CD1c-positive myeloid dendritic cell (primary cell): ENCODE measurements at regions not wholly inside any gene's neighbourhood (a gene's known extent, or its start where the extent isn't known, plus 50 kb on each side); places are given as distances from the start of the nearest gene placed in this dataset.

Experiments used
- DNase-seq: peaks from one replicate; pipeline ENCODE4 v3.0.0-alpha.2; 2016; ENCODE audit errors: extremely low spot score

DNA sequence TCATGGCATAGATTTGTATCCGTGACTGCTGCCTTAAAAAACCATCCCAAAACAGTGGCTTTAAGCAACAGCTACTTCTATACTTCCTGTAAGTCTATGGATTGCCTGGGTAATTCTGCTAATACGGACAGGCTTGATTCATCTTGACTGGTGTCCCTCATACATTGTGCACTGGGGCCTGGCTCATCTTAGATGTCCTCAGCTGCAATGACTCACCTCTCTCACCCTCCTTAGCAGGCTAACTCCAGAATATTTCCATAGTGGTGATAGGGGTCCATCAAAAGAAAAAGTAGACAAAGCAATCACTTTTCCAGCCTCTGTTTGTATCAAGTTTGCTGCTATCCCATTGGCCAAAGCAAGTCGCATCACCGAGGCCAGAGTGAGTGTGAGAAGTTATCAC is 409.1 kb upstream of the KAZN start:
- no peak for DNase-seq

DNA sequence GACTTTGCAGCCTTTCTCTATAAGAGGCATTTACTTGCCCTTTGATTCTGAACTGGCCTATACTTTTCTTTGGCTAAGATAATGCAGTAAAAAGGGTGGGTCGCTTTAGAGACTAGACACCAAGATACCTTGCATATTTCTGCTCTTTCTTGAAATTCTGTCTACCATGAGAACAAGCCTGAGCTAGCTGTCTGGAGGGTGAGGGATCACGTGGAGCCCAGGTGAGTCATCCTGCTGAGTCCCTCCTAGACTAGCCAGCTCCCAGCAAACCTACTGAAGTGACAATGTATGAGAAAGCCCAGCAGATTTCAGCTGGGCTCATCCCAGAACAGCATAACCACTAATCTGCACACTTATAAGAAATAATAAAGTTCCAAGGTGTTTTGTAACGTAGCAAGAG is 408.0 kb upstream of the KAZN start:
- no peak for DNase-seq

DNA sequence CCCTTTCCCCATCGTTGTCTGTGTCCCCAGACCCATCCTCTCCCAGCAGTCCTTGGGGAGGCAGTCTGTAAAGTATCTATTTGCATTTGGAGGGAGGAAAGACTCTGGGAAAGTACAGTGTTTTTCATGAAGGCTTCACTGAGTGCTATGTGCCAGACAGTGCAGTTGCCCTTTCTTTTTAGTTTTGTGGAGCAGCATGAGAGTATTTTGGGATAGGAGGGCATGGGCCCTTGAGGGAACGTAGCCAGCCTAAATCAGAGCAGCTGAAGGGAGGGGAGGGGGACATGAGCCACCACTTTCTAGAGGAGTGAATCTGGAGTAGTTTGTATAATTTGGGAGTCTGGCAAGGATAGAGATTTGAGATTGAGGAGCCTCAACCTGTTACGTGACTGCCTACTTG is 404.0 kb upstream of the KAZN start:
- DNase-seq, result no peak

DNA sequence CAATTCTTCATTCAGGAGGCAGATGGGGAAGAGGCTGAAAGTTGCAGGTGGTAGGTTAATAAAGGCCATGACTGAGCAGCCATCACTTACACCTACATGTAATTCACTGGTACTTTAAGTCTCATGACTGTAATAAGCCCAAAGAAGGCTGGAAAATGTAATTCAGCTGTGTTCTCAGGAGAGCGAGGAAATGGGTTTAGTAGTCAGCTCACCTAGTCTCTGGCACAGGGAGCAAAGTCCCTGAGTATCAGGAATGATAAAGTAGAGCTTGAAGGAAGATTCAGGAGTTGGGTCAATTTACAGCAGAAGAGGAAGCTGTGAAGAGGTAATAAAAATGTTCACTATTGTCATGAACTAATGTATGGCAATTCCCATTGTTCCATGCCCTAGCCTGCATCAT is 393.4 kb upstream of the KAZN start:
- no peak for DNase-seq

DNA sequence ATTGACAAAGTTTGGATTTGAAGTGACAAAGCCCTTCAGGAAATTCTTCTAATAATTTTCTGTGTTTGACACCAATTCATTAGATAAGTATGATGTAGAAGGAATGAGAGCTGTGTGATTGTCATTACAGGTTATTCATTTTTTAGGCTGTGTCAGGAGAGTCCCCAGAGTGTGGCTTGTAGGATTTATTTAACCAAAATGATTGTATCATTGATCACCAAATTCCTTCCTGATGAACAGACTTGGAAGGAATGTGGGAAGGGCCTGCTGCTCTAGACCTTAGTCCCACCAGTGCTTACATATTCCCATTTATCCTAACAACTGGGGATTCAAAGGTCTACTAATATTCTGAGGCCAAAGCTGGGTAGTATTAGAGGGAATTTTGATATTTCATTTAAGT is 383.3 kb upstream of the KAZN start:
- no peak for DNase-seq

DNA sequence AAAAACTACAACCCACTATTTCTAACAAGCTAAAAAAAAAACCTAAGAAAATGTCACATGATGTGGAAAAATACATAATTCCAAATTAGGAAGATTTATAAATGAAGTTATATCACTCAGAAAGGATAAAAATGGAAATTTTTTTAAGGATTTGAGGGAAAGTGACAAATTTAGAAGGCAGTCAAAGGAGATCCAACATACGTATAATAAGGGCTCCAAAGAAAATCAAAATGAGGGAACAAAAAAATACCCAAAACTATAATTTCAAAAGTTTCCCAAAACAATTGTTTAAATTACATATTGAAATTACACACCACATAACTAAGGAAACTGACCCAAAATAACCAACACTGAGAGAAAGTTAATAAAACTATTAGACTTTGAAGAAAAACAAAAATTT is 381.1 kb upstream of the KAZN start:
- no peak for DNase-seq

DNA sequence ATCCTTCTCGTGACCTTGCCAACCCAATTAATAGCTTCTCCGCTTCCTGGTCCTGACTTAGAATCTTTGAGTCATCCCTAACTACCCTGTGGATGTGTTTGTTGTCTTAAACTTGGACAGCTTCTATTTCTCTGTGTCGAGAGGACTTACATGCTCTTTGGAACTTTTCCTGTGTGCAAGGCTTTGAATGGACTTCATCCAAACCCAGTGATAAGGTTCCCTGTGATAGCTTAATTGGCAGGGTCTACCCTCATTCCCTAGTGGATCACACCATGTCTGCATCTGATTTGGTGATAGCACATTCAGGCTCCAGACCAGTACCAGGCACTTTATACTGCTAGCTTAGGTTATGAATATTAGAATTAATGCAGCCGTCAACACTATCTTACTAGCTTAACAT is 378.2 kb upstream of the KAZN start:
- no peak for DNase-seq

DNA sequence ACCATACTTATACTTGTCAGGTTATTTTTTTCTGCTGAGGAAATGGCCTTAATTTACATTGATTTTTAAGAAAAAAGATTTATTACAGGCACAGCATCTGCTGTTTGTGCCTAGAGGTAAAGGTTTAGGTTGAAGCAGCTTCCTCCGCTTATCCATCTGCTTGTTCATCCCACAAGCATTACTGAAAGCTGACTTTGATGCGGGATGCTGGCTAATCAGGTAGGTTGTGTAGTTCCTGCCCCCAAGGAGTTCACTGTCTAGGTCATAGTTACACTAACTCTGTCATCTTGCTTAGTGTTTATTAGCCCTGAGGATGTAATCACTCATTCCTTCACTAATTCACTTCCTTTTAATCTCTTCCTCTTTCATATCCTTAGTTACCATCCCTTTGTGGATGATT is 377.7 kb upstream of the KAZN start:
- no peak for DNase-seq

DNA sequence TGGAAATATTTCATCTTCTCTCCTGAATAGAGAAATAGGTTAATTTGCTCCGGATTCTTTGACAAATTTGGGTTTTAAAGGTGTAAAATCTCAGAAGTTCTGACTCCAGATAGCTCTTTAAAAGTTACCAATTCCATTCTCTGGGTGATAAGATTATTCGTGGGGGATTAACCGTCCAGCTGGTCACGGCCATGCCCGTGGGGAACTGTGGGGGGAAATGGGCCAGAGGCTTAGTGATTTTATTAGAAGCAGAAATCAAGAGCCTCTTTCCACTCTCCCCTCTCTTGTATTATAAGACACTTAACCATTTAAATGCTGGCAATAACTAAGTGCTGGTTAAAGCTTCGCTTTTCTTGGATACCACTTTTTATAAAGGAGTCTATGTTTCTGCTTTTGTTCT is 376.4 kb upstream of the KAZN start:
- DNase-seq, result no peak

DNA sequence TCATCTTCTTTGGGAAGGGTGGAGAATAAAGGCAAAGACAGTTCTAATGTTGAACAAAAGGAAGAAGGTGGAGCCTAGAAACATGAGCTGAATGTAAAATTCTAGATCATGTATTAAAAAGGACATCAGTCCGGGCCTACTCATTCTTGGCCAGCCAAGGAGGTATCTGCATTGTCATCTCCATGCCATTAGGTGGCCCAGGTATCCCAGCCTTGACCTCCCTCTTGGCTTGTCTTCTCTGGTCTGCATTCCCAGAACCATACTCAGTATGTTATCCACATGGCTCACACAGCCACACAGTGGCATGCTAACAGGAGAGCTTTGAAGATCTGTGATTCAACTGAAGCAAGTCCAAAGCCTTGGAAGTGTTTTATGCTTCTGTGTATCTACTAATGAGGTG is 369.8 kb upstream of the KAZN start:
- no peak for DNase-seq

DNA sequence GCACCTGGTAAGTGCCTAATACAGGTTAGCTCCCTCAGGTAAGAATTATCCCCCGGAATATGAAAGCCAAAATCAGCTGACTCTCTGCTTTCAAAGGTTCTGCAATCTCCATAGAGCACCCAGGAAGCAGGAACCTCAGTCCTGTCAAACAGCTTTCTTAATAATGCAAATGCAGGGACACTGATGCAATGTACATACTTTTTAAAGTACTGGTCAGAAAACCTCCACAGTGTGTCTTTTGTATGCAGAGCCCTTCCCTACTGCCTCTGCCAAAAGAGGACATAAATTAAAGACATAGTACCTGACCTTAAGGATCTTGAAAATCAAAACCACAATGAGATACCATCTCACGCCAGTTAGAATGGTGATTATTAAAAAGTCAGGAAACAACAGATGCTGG is 365.0 kb upstream of the KAZN start:
- no peak for DNase-seq

DNA sequence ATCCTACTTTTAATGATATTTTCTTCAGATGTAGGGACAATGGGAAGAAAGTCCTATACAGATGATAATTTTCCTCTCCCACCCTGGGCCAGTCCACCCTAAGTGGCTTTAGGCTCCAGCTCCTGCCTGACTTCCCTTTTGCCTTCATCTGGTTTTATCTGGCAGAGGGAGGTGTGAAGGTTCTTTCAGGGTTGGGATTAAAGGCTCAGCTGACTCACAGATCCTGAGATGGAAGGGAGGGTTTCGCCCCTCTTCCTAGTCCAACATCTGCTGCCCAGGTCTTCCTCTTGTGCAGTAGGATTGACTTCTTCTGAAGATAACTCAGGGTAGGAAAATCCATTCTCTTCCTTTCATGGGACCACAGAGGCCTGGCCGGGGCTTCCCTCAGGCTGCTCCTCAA is 362.4 kb upstream of the KAZN start:
- no peak for DNase-seq

DNA sequence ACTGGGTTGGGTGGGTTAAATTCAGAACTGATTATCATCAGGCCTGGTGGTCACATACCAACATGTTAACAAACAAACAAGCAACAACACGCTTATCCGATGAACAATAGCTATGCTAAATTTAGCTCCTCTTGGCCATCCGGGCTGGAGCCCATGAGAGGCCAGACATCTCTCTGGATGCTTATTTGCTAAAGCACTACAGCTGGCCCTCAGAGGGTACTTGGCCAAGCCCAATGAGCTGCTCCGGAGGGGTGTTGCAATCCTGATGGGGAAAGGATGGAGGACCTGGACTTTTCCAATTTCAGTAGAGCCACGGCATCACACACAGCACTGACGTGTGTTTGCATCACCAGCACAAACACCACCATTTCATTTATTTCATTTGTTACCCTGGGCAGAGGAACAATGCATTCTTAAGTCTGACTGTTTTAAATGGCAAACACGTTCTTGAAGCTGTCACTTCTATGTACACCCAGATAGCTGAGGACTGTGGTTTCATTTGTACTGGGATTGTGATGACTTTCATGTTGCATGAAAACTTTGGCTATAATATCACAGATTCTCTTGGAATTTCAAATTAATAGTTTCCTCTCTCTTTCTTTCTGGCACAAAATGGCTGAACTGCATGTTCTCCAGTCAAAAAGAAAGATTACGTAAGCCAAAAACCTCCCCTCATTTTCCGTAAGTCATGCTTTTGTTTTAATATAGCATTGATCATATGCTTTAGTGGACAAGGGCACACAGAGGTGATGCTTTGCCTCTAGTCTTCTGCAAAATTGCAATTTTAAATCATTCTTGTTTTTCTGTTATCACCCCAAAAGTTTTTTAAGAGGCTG is 359.8 kb upstream of the KAZN start:
- DNase-seq, result no peak

DNA sequence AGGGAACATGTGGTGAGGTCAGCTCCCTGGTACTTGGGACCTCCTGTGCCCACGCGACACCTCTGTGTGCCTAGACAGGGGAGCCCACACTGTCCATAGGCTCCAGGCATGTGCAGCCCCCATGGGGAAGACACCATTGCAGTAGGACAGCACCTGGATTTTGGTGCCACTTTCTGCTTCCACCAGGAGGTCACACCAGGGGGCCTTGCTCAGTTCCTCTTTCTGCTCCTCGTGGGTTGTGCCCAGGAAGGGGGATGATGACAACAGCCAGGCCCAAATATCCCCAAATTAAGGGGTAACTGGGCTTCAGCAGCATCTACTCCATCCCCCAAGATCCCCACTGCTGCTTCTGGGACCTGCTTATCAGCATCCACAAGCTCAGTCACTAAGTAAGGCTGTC is 358.2 kb upstream of the KAZN start:
- no peak for DNase-seq

DNA sequence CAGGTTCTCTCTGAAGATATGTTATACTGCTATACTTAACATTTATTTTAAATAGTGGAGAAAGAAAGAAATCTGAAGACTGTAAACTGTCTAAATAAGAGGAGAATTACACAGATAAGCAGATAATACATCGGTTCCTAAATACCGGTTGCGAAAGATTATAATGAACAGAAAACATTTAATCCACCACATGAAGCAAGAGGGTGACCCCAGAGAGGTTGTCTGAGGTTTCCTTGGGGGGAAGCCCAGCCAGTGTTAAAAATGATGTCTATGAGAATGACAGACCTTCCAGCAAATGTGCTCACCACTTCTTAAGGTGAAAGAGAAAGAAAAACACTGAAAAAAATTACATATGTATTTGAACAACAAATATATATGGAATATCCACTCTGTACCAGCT is 356.4 kb upstream of the KAZN start:
- DNase-seq, result no peak

DNA sequence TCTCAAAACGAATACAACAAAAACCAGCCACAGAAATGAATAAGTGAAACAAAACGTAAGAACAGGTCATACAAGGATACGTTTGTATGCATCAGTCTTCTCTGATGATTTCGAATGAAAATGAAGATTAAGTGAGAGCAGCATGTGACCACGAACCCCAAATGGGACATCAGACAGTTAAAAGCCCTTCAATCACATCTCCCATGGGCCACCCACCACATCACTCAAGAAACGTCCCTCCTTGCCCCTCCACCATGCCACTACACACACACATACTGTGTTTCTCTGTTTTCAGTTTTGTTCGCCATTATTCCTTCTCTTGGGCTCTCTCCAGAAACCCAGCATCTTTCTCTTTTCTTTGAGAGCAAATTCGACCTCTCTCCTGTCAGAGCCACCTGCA is 355.6 kb upstream of the KAZN start:
- DNase-seq, result no peak

DNA sequence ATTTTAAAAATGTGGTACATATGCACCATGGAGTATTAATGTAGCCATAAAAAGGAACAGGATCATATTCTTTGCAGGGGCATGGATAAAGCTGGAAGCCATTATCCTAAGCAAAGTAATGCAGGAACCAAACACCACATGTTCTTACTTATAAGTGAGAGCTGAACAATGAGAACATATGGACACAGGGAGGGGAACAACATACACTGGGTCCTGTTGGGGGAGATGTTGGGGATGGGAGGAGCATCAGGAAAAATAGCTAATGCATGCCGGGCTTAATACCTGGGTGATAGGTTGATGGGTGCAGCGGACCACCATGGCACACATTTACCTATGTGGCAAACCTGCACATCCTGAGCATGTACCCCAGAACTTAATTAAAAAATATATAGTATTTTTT is 352.5 kb upstream of the KAZN start:
- DNase-seq, result no peak

DNA sequence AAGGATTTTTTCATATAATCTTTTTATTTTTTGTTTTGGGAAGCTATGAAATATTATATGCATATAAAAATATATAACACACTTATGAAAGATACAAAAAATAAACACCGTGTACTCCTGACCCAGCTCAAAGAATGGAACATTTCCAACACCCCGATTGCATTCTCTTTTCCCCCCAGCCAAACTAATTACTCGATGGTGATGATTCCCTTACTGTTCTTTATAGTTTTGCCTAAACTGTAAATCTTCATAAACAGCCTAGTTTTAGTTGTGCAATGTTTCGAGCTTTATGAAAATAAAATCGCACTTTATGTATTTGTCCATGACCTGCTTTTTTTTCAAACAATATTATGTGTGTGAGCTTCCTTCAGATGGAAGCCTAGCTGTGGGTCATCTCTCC is 352.0 kb upstream of the KAZN start:
- DNase-seq, result no peak

DNA sequence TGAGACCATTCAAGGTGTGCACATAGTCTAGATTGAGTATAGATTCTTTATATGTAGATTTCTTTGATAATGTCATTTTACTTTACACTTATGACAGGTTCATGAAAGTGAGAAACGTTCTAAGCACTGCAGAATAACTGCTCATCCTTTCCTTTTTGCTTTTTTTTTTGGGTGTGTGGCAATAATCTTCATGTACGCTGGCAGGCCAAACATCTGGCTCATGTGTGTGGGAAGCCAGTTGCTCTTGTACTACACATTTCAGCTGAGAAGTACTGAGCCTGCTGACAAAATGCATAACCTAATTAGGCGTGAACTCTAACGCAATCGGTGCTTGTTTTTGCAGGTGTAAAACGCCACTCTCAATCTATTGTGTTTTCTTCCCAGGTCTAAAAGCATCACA is 350.8 kb upstream of the KAZN start:
- DNase-seq, result no peak

DNA sequence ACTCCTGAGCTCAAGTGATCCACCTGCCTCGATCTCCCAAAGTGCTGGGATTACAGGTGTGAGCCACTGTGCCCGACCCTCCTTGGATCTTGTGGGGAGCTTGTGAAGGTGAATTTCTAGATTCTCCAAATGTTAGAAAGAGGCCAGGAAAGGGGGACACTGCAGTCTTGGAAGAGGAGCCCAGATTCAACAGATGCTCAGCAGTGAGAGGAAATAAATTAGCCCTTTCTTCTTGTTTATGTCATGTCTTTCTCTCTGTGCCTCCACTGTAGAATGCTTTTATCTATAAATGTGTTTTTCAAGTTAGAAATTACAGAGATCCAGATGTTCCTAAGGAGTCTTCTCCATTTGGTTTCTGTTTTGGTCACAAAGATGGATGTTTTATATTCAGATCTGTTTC is 346.6 kb upstream of the KAZN start:
- DNase-seq, result no peak

DNA sequence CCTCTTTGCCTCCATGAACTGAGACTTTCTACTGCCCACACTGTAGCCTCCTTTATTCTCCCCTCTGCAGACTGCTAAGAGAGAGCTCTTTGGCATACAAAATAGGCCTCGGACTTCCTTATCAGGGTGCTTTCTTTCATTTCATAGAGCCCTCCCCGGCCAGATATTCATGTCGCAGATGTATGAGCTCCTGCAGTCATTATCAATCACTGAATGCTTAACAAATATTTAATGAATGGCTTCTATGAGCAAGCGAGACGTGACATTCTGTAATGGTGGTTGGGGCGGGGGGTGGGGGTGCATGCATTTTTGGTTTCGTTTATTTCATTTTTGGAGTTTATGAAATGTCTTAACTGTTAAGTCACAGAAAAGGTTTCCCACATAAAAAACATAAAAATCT is 344.8 kb upstream of the KAZN start:
- no peak for DNase-seq

DNA sequence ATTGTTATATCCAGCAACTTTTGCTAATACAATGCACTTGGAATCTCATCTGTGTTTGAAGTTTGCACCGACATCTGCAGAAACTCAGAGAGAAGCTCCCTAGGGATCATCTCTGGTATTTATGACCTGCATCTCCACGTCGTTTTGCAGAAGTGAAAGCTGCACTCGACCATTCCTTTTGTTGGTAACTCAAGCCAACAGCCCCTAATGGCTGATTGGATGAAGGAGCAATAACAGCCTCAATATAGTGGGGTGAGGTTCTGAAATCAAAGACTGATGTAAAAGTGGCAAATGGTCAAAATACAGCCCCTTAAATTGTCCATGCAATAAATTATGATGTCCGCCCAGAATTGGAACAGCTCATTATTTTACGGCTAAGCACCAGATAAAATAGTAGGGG is 344.2 kb upstream of the KAZN start:
- no peak for DNase-seq

DNA sequence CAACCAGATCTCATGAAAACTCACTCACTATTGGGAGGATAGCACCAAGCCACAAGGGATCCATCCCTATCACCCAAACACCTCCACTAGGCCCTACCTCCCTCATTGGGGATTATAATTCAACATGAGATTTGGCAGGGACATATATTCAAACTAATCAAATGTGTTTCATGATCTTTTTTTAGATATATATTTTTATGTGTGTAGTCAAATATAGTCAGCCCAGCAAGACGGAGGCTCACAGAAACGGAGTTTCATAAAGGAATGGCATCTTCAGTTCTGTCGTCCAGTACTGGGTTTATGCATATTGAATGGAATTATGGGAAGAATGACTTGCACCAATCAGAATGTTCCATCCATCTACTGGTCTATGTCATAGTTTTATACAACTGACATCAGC is 343.3 kb upstream of the KAZN start:
- no peak for DNase-seq

DNA sequence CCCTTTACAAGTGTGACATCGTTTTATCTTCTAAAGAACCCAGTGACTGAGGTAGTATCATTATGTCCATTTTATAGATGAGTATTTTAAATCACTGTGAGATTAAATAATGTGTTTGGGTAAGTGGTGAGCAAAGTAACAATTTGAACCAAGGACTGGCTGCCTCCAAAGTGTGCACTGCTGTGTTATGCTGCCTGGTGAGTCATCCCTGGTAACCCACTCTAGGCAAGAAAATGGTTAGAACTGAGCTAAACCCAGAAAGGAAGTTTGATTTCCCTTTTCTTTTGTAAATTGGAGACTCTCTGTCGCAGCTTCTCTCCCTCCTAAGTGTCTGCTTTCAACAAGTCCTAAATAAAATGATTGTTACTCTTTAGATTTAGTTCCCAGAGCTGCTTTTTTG is 342.8 kb upstream of the KAZN start:
- no peak for DNase-seq
